ENCODE measurements at regions not wholly inside any gene's neighbourhood (a gene's known extent, or its start where the extent isn't known, plus 50 kb on each side); places are given as distances from the start of the nearest gene placed in this dataset.

GRCh38 chr6:167576828-167577503 lies 249.7 kb upstream of the AFDN start:
- 62 to 64% methylated on average over 21 of the region's 21 CpGs for WGBS, 2 donors
- intact Hi-C loops (cut with DNase I; ENCODE audit: low total_unique reads): no loop called here
- no peak overlapping the region for H3K4me3 ChIP-seq (ENCODE audit: low read depth, poor library complexity, severe bottlenecking)
- no peak for TF ChIP-seq POLR2A (IDR thresholded peaks at IDR 0.05)
- no peak for TF ChIP-seq CTCF (IDR thresholded peaks at IDR 0.05)
- DNase-seq (ENCODE audit: low spot score in 2 of 2): peak in 1 of 2 donors; percentile 77

- intact Hi-C loops (cut with DNase I; ENCODE audit: low total_unique reads): no loop called here
- TF ChIP-seq POLR2A (IDR thresholded peaks at IDR 0.05) (no peak), CTCF (IDR thresholded peaks at IDR 0.05) (no peak)
- 69 to 78% methylated on average over 13 of the region's 13 CpGs for WGBS, 2 donors
- peak in 1 of 2 donors; percentile 64 for DNase-seq (ENCODE audit: low spot score in 2 of 2)
- no peak overlapping the region for H3K4me3 ChIP-seq (ENCODE audit: low read depth, poor library complexity, severe bottlenecking)
These were observed 248.8 kb upstream of the AFDN start for GRCh38 chr6:167577891-167578361.

- peak in 1 of 2 donors; percentile 50 for DNase-seq (ENCODE audit: low spot score in 2 of 2)
- intact Hi-C loops (cut with DNase I; ENCODE audit: low total_unique reads): no loop called here
- no peak overlapping the region for H3K4me3 ChIP-seq (ENCODE audit: low read depth, poor library complexity, severe bottlenecking)
- 93 to 95% methylated on average over 16 of the region's 16 CpGs for WGBS, 2 donors
- TF ChIP-seq POLR2A (IDR thresholded peaks at IDR 0.05): no peak
- no peak for TF ChIP-seq CTCF (IDR thresholded peaks at IDR 0.05)
These were observed 248.3 kb upstream of the AFDN start for GRCh38 chr6:167578371-167578901.

GRCh38 chr6:167579806-167580618 lies 246.7 kb upstream of the AFDN start:
- WGBS, 2 donors: 60 to 71% methylated on average over 9 of the region's 9 CpGs
- TF ChIP-seq CTCF (IDR thresholded peaks at IDR 0.05) (no peak), POLR2A (IDR thresholded peaks at IDR 0.05) (no peak)
- intact Hi-C loops (cut with DNase I; ENCODE audit: low total_unique reads): no loop called here
- no peak for DNase-seq (ENCODE audit: low spot score in 2 of 2)
- no peak overlapping the region for H3K4me3 ChIP-seq (ENCODE audit: low read depth, poor library complexity, severe bottlenecking)

- WGBS, 2 donors: 57 to 58% methylated on average over 4 of the region's 4 CpGs
- TF ChIP-seq POLR2A (IDR thresholded peaks at IDR 0.05) (no peak), CTCF (IDR thresholded peaks at IDR 0.05) (no peak)
- H3K4me3 ChIP-seq (ENCODE audit: low read depth, poor library complexity, severe bottlenecking): no peak overlapping the region
- intact Hi-C loops (cut with DNase I; ENCODE audit: low total_unique reads): no loop called here
- peak in 1 of 2 donors; percentile 56 for DNase-seq (ENCODE audit: low spot score in 2 of 2)
These were observed 246.1 kb upstream of the AFDN start for GRCh38 chr6:167580619-167580911.

Measured in lower leg skin (tissue), 4 donors.